ENCODE measurements at regions not wholly inside any gene's neighbourhood (a gene's known extent, or its start where the extent isn't known, plus 50 kb on each side); places are given as distances from the start of the nearest gene placed in this dataset.
"Not testable (repeated sequence)": the region's sequence is repeated elsewhere in the genome, so short reads cannot be mapped to it uniquely, and the experiment has no call there.

GRCh38 chr22:25462474-25463346, 101.8 kb upstream of the GRK3 start:
- DNase-seq: peak; percentile 10

GRCh38 chr22:25463347-25463628, 101.2 kb upstream of the GRK3 start:
- not testable (repeated sequence) for DNase-seq

GRCh38 chr22:25464326-25464725, 100.1 kb upstream of the GRK3 start:
- DNase-seq: not testable (repeated sequence)

- DNase-seq: no peak
Observed at GRCh38 chr22:25465949-25466348, 98.5 kb upstream of the GRK3 start.

- no peak for DNase-seq
Observed at GRCh38 chr22:25472382-25472781, 92.1 kb upstream of the GRK3 start.

GRCh38 chr22:25475257-25476022, 89.0 kb upstream of the GRK3 start:
- DNase-seq: no peak

DNA sequence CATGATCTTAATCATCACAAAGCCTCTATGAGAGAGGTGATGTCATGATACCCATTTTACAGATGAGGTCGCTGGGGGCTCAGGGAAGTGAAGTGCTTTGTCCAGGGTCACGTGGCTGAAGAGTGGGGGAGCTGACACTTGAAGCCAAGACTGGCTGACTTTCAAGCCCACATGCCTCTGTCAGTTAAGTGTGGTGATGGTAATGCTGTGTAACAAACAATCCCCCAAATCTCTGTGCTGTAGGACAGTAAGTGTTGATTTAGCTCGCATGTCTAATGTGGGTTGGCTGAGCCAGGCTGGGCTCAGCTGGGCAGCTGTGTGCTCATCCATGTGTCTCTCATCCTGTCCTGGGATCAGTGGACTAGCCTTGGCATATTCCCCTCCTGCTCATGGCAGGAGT, 87.1 kb upstream of the GRK3 start:
- no peak for DNase-seq

GRCh38 chr22:25478111-25478510, 86.4 kb upstream of the GRK3 start:
- no peak for DNase-seq

GRCh38 chr22:25478528-25478927, 85.9 kb upstream of the GRK3 start:
- no peak for DNase-seq

DNA sequence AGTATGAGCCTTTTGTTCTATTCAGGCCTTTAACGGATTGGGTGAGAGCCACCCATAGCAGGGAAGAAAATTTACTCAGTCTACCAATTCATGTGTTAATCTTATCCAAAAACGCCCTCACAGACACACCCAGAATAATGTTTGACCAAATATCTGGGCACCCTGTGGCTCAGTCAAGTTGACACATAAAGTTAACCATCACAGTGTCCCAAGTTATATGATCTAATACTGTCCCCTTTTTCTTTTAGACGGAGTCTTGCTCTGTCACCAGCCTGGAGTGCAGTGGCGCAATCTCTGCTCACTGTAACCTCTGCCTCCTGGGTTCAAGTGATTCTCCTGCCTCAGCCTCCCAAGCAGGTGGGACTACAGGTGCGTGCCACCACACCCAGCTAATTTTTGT, 83.6 kb upstream of the GRK3 start:
- DNase-seq: not testable (repeated sequence)

DNA sequence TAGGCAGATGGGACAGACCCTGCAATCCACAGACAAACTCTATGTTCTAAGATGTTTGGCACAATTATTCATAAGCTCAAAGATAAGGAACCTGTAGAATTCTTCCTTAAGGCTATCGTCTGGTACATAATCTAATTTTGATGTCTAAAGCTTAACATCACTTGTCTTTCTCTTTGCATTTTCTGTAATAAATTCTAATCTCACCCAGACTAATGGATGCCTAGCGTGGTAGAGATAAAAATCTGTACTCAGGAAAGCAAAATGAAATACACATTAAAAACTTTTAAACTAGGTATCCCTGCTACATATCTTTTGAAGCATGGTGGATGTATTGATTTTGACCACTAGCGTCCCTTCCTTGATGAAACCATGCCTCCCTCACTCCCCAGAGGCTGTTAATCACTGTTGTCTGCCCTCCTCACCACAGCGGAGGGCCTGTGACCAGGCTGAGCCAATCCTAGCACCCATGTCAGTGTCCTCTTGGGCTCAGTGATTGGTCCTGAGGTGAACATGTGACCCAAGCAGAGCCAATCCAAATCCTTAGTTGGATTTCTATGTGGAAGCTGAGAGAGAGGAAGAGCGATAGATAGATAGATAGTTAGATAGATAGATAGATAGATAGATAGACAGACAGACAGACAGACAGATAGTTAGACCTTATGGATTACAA, 82.2 kb upstream of the GRK3 start:
- no peak for DNase-seq

- DNase-seq: no peak
Observed at GRCh38 chr22:25482868-25483639, 81.4 kb upstream of the GRK3 start.

DNA sequence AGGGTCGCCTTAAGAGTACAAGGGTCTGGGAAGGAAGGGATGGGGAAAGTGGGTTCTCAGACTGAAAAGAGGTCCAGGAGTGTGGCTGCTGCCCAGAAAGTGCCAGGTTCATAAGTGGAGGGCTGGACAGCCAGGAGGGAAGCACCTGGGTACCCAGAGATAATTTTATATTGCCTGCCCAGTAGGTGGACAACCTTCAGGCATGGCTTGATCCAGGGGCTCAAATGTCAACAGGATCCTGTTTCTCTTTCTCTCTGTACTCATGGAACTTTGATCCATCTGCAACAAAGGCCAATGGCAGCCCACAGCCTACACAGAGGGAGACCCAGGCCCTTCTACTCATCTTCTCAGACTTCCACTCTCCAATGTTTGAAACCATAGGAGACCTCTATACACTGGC, 80.5 kb upstream of the GRK3 start:
- DNase-seq: no peak

DNA sequence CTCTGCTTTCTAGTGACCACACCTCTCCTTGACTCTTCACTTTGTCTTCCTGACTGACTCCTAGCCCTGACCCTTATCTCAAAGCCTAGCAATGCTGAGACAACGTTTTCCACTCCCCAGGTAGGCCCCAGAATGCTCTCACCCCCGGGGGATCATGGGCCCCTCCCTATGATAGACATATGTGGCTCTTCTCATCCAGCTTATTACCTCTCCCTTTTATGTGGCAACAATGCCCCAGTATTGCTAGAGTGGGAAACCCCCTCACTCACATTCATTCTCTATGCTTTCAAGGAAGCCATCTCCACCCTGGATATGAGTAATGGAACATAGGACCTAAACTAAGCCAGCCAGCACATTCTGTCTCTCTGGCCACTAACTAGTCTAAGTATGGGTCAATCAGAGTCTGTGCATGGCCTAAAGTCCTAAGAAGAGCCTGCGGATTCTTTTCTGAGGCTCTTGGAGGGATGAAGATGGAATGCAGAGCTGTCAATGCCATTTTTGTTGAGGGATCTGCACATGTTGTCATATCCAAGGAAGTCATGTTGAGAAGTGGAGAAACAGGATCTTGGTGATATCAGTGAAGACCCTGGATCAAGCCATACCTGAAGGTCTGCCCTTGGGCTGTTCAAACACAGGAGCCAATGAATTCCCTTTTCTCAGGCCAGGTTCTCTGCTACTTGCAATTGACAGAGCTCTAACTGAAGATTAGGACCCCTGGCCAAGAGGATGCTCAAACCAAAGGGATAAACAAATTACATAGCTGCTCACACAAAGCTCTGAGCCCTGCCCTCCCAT, 79.8 kb upstream of the GRK3 start:
- no peak for DNase-seq

- DNase-seq: peak; percentile 37
Observed at GRCh38 chr22:25485626-25486545, 78.6 kb upstream of the GRK3 start.

- DNase-seq: no peak
Observed at GRCh38 chr22:25487508-25487907, 77.0 kb upstream of the GRK3 start.

- DNase-seq: peak; percentile 32
Observed at GRCh38 chr22:25488244-25489020, 76.0 kb upstream of the GRK3 start.

DNA sequence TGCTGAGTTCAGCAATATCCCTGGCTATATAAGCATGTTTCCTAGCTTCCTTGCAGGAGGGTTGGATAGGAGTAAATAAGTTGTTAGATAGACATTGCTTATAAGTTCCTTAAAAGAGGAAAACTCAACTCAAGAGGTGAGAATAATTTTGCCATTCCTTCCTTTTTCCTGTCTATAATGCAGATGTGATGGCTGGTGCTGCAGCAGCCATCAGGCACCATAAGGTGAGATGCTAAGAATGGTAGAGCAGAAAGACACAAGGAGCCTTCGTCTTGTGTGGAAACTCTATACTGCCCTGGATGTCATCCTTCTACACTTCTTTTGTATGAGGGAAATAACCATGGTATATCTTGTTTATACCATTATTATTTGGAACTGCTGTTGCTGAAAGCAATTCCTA, 74.5 kb upstream of the GRK3 start:
- DNase-seq: no peak

- DNase-seq: no peak
Observed at GRCh38 chr22:25490896-25491295, 73.6 kb upstream of the GRK3 start.

DNA sequence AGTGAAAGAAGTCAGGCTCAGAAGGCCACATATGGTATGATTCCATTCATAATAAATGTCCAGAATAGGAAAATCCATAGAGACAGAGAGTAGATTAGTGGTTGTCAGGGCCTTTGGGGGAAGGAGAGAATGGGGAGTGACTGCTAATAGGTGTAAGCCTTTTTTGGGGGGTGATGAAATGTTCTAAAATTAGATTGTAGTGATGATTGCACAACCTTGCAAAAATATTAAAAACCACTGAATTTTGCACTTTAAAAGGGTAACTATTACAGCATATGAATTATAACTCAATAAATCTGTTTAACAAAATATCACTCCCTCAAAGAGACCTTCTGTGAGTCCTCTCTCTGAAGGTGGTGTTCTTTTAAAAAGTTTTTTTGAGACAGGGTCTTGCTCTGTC, 72.3 kb upstream of the GRK3 start:
- no peak for DNase-seq

Measured in NK-92 treated with Interleukin-12 subunit alpha and Interleukin-12 subunit beta, amount 100 ng/mL, for 24 hours (cell line).